ENCODE measurements at regions not wholly inside any gene's neighbourhood (a gene's known extent, or its start where the extent isn't known, plus 50 kb on each side); places are given as distances from the start of the nearest gene placed in this dataset.

DNA sequence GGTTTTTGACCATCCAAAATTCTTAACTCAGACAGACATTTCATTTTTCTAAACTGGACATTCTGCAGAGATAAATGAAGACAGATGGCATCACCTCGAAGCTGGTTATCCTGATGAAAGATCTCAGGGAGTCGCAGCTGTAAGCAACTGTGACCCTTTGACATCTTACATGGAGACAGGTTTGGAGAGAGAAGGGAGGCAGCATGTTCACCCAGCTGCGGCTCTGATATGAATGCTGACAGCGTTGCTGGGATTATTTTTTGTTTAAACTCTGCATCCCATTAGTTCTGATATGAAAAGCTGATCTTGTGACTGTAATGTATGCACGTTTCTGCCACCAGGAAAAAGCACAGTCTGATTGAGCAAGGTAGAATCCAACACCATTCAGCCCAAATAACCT lies 89.4 kb downstream of the C6orf118 start:
- TF ChIP-seq EZH2 (IDR thresholded peaks at IDR 0.05; ENCODE audit: insufficient read depth, poor library complexity, severe bottlenecking), result no peak
- no peak for TF ChIP-seq EZH2phosphoT487 (IDR thresholded peaks at IDR 0.05; ENCODE audit: insufficient read depth, low read depth)
